NT2/D1 (cell line): ENCODE measurements at regions not wholly inside any gene's neighbourhood (a gene's known extent, or its start where the extent isn't known, plus 50 kb on each side); places are given as distances from the start of the nearest gene placed in this dataset.

Source experiments
- SUZ12 ChIP-seq: IDR thresholded peaks from 2 replicates; pipeline ENCODE4 v1.6.1; 2011; ENCODE audit not compliant: insufficient read length, insufficient read depth; ENCODE audit errors: extremely low read depth
- YY1 ChIP-seq: IDR thresholded peaks from 2 replicates; pipeline ENCODE4 v1.6.1; 2011; ENCODE audit not compliant: insufficient read length, insufficient read depth

DNA sequence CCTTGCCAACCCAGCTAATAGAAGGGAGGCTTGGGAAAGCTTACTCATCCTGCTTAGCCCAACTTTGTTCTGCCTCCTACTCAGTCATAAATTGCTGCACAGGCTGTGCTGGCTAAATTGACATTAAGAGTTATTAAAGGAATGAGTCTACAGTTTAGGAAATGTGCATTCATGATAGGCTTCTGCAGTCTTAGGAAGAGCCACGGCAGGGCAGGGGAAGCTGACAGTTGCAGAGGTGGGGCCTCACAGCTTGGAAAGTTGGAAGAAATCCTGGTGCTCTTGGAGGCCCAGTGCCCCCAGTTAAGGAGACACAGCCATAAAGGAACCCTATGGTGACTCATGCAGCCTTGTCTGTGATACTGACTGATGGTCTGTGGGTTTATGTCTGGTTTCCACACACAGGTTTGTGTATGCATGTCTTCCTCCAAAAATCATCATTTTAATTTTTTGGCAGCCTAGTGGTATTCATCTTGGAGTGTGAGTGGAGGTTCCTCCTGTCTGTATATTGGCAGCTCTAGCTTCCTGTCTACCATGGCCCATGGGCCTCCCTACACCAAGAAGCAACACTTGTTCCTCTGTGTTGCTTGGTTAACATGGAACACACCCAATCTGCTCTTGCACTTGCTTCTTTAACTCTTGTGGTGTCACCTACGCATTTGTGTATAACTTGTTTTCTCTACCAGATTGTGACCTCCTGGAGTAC lies 135.0 kb upstream of the KL start:
- TF ChIP-seq YY1 (no peak), SUZ12 (no peak)
